DOHH2 (cell line): ENCODE measurements at regions not wholly inside any gene's neighbourhood (a gene's known extent, or its start where the extent isn't known, plus 50 kb on each side); places are given as distances from the start of the nearest gene placed in this dataset.

Experiments used
- EZH2phosphoT487 ChIP-seq: fragments of 200-600 bp; sonication (generic); IDR thresholded peaks from 2 replicates; pipeline ENCODE4 v1.6.1; 2017; ENCODE audit warnings: borderline replicate concordance, mild to moderate bottlenecking, antibody characterized with exemption, low read length, moderate library complexity, mixed read lengths
- TF ChIP-seq, protein P1 (sequence below): fragments of 200-600 bp; sonication (generic); IDR thresholded peaks from one replicate; pipeline ENCODE4 v1.5.1; 2014; ENCODE audit warnings: antibody characterized with exemption, mild to moderate bottlenecking, low read depth, low read length; ENCODE audit not compliant: poor library complexity, severe bottlenecking

DNA sequence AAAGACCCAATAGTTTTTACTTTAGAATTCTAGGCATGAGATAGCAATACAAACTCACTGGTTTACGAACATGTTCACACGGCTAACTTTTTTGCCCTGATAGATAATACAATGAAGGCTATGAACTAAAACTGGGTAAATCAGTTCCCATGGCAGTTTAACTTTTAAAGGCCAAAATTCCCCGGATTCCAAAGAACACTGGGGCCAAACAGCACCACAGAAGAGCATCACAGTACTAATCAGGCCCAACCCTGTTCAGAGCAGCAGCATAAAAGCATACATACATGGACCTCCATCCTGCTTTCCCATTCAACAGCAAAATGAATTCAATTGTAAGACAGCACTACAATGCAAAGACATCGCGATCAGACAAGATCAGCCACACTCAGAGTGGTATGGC lies 540.3 kb upstream of the CCDC54 start:
- TF ChIP-seq, protein P1, sequence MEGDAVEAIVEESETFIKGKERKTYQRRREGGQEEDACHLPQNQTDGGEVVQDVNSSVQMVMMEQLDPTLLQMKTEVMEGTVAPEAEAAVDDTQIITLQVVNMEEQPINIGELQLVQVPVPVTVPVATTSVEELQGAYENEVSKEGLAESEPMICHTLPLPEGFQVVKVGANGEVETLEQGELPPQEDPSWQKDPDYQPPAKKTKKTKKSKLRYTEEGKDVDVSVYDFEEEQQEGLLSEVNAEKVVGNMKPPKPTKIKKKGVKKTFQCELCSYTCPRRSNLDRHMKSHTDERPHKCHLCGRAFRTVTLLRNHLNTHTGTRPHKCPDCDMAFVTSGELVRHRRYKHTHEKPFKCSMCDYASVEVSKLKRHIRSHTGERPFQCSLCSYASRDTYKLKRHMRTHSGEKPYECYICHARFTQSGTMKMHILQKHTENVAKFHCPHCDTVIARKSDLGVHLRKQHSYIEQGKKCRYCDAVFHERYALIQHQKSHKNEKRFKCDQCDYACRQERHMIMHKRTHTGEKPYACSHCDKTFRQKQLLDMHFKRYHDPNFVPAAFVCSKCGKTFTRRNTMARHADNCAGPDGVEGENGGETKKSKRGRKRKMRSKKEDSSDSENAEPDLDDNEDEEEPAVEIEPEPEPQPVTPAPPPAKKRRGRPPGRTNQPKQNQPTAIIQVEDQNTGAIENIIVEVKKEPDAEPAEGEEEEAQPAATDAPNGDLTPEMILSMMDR = no peak
- no peak for TF ChIP-seq EZH2phosphoT487
